ENCODE measurements at regions not wholly inside any gene's neighbourhood (a gene's known extent, or its start where the extent isn't known, plus 50 kb on each side); places are given as distances from the start of the nearest gene placed in this dataset.
"Not testable (repeated sequence)": the region's sequence is repeated elsewhere in the genome, so short reads cannot be mapped to it uniquely, and the experiment has no call there.

DNA sequence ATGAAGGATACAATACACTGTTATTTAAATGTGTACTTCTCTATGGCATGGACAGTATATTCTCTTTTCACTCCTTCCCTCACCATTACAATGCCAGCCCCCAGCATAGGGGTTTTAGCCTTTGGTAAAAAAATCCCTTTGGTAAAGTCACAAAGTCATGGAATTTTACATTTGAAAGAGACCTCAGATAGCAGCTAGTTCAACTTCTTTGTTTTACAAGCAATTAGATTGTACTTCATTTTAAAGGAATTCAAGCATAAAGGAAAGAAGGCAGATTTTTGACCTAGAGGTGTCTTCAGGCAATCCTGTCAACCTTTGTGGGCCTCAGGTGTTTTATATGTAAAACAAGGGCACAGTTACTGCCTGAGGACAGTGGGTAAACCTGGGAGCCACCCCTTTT lies 1188.4 kb upstream of the AUTS2 start:
- no peak for TF ChIP-seq POLR2A (IDR thresholded peaks at IDR 0.05)
- TF ChIP-seq POLR2AphosphoS5 (IDR thresholded peaks at IDR 0.05) = no peak
- TF ChIP-seq, protein P1, sequence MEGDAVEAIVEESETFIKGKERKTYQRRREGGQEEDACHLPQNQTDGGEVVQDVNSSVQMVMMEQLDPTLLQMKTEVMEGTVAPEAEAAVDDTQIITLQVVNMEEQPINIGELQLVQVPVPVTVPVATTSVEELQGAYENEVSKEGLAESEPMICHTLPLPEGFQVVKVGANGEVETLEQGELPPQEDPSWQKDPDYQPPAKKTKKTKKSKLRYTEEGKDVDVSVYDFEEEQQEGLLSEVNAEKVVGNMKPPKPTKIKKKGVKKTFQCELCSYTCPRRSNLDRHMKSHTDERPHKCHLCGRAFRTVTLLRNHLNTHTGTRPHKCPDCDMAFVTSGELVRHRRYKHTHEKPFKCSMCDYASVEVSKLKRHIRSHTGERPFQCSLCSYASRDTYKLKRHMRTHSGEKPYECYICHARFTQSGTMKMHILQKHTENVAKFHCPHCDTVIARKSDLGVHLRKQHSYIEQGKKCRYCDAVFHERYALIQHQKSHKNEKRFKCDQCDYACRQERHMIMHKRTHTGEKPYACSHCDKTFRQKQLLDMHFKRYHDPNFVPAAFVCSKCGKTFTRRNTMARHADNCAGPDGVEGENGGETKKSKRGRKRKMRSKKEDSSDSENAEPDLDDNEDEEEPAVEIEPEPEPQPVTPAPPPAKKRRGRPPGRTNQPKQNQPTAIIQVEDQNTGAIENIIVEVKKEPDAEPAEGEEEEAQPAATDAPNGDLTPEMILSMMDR (IDR thresholded peaks at IDR 0.05) = no peak
- DNase-seq = no peak
- no peak overlapping the region for H3K27ac ChIP-seq
- H3K4me3 ChIP-seq = no peak overlapping the region
- H3K27me3 ChIP-seq = no peaks in the 10 kb centered on the region
- no peaks in the 10 kb centered on the region for H3K36me3 ChIP-seq
- no peaks in the 10 kb centered on the region for H3K9me3 ChIP-seq
- H3K4me1 ChIP-seq = no peaks in the 10 kb centered on the region
- intact Hi-C loops (cut with DNase I) = no loop called here

DNA sequence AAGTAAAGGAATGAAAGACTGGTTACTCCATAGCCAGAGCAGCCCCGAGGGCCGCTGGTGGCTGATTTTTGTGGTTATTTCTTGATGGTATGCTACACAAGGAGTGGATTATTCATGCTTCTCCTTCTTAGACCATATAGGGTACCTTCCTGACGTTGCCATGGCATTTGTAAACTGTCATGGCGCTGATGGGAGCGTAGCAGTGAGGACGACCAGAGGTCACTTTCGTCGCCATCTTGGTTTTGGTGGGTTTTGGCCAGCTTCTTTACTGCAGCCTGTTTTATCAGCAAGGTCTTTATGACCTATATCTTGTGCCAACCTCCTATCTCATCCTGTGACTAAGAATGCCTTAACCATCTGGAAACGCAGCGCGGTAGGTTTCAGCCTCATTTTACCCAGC lies 1187.6 kb upstream of the AUTS2 start:
- 88 to 89% methylated on average over 11 of the region's 11 CpGs for WGBS, 2 donors
- H3K36me3 ChIP-seq; H3K9me3 ChIP-seq; H3K27me3 ChIP-seq; DNase-seq; H3K4me1 ChIP-seq; H3K27ac ChIP-seq; H3K4me3 ChIP-seq; intact Hi-C loops (cut with DNase I): not testable (repeated sequence)

GRCh38 chr7:68411742-68412141 lies 1186.5 kb upstream of the AUTS2 start:
- intact Hi-C loops (cut with DNase I) = no loop called here
- no peak for DNase-seq
- no peak overlapping the region for H3K4me3 ChIP-seq
- no peaks in the 10 kb centered on the region for H3K4me1 ChIP-seq
- 76 to 77% methylated on average over 6 of the region's 6 CpGs for WGBS, 2 donors
- H3K9me3 ChIP-seq = peaks cover 0 to 6% (median 0%) of the 10 kb centered on the region in 4 donors
- no peak for TF ChIP-seq POLR2A (IDR thresholded peaks at IDR 0.05)
- TF ChIP-seq, protein P1 (IDR thresholded peaks at IDR 0.05) = no peak
- TF ChIP-seq POLR2AphosphoS5 (IDR thresholded peaks at IDR 0.05) = no peak
- TF ChIP-seq EP300 (IDR thresholded peaks at IDR 0.05) = no peak
- no peak overlapping the region for H3K27ac ChIP-seq
- no peaks in the 10 kb centered on the region for H3K27me3 ChIP-seq
- no peaks in the 10 kb centered on the region for H3K36me3 ChIP-seq

- Histone ChIP-seq H3K27me3 (no peaks in the 10 kb centered on the region), H3K36me3 (no peaks in the 10 kb centered on the region), H3K4me3 (no peak overlapping the region), H3K27ac (no peak overlapping the region), H3K9me3 (peaks cover 0 to 11% (median 0%) of the 10 kb centered on the region in 4 donors), H3K4me1 (no peaks in the 10 kb centered on the region)
- 82 to 86% methylated on average over 2 of the region's 2 CpGs for WGBS, 2 donors
- DNase-seq = no peak
- intact Hi-C loops (cut with DNase I) = no loop called here
- TF ChIP-seq POLR2A (IDR thresholded peaks at IDR 0.05) (no peak), POLR2AphosphoS5 (IDR thresholded peaks at IDR 0.05) (no peak), EP300 (IDR thresholded peaks at IDR 0.05) (no peak)
- TF ChIP-seq, protein P1 (IDR thresholded peaks at IDR 0.05) = no peak
Measured at GRCh38 chr7:68414631-68415425, 1183.4 kb upstream of the AUTS2 start.

DNA sequence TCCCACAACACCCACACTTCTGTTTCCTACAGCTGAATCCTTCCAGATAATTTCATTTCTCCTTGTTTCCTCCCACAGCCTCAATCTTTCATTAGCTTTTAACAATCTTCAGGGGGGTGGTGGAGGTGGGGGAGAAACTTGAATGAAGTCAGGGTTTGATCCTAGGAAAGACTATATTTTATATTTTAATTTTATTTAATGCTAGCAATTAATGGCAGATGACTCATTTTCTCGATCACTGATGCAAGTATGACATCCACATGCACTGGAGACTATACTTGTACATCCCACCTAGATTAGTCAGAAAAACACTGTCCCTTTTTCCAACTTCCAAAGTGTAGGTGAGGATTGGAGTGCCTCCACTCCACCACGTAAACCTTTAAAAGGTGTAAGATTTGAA lies 1181.3 kb upstream of the AUTS2 start:
- Histone ChIP-seq H3K4me3 (no peak overlapping the region), H3K27me3 (no peaks in the 10 kb centered on the region), H3K9me3 (peaks cover 0 to 11% (median 0%) of the 10 kb centered on the region in 4 donors), H3K4me1 (no peaks in the 10 kb centered on the region), H3K27ac (no peak overlapping the region), H3K36me3 (no peaks in the 10 kb centered on the region)
- TF ChIP-seq POLR2A (IDR thresholded peaks at IDR 0.05) = no peak
- TF ChIP-seq POLR2AphosphoS5 (IDR thresholded peaks at IDR 0.05) = no peak
- no peak for TF ChIP-seq EP300 (IDR thresholded peaks at IDR 0.05)
- TF ChIP-seq, protein P1 (IDR thresholded peaks at IDR 0.05) = no peak
- WGBS, 2 donors = 88 to 90% methylated on average over 2 of the region's 2 CpGs
- no peak for DNase-seq
- intact Hi-C loops (cut with DNase I) = no loop called here
